Muscle of leg (tissue), 3 donors: ENCODE measurements at regions not wholly inside any gene's neighbourhood (a gene's known extent, or its start where the extent isn't known, plus 50 kb on each side); places are given as distances from the start of the nearest gene placed in this dataset.
A peak's percentile ranks its signal among the peaks of the same experiment; 100 is the strongest.

ENCODE experiments used
- DNase-seq: peaks from one replicate; pipeline ENCODE4 v3.0.0; 2013
- H3K27ac ChIP-seq: one replicate; pipeline ENCODE4 v1.5.1; 2013; ENCODE audit warnings: mild to moderate bottlenecking, low read length, control low read depth
- H3K27me3 ChIP-seq: one replicate; pipeline ENCODE4 v1.6.1; 2013; ENCODE audit warnings: low read length; ENCODE audit not compliant: control insufficient read depth, insufficient read depth
- H3K36me3 ChIP-seq: one replicate; pipeline ENCODE4 v1.6.1; 2013; ENCODE audit warnings: low read length; ENCODE audit not compliant: control insufficient read depth, insufficient read depth
- H3K4me1 ChIP-seq: one replicate; pipeline ENCODE4 v1.6.1; 2013; ENCODE audit warnings: low read length; ENCODE audit not compliant: control insufficient read depth, insufficient read depth
- H3K4me3 ChIP-seq: one replicate; pipeline ENCODE4 v1.5.1; 2013; ENCODE audit warnings: low read length, control low read depth
- H3K9me3 ChIP-seq: replicated peaks from 2 replicates; pipeline ENCODE4 v1.6.1; 2013; ENCODE audit warnings: low read depth, low read length; ENCODE audit not compliant: control insufficient read depth
- WGBS: methylation state at CpG from one replicate; pipeline ENCODE4 v1.1.5; 2013; ENCODE audit warnings: missing lambda C conversion rate; ENCODE audit not compliant: insufficient coverage; 5-methylcytosine and 5-hydroxymethylcytosine counted together

- H3K4me1 ChIP-seq: no peaks in the 10 kb centered on the region
- H3K4me3 ChIP-seq: no peak overlapping the region
- peaks cover 4% of the 10 kb centered on the region for H3K27me3 ChIP-seq
- DNase-seq: no peak
- no CpG with 5 or more reads among the region's 4 CpGs for WGBS
- H3K27ac ChIP-seq: no peak overlapping the region
- H3K36me3 ChIP-seq: no peaks in the 10 kb centered on the region
- H3K9me3 ChIP-seq: peaks cover 4% of the 10 kb centered on the region
These were observed 539.7 kb downstream of the ACTL7B start for GRCh38 chr9:108316066-108316465.

GRCh38 chr9:108311745-108312144, 544.0 kb downstream of the ACTL7B start:
- peak; percentile 93 for DNase-seq
- no peak overlapping the region for H3K4me3 ChIP-seq
- WGBS: 40% methylated on average over 1 of the region's 3 CpGs

GRCh38 chr9:108310202-108310601, 545.6 kb downstream of the ACTL7B start:
- no peak overlapping the region for H3K27ac ChIP-seq
- H3K9me3 ChIP-seq: no peaks in the 10 kb centered on the region
- no peaks in the 10 kb centered on the region for H3K4me1 ChIP-seq
- no peak overlapping the region for H3K4me3 ChIP-seq
- H3K36me3 ChIP-seq: no peaks in the 10 kb centered on the region
- no peak for DNase-seq
- H3K27me3 ChIP-seq: peaks cover 3% of the 10 kb centered on the region
- 75% methylated on average over 2 of the region's 3 CpGs for WGBS

More at GRCh38 chr9:108311745-108312144, 544.0 kb downstream of the ACTL7B start:
- peaks cover 1% of the 10 kb centered on the region for H3K9me3 ChIP-seq
- no peaks in the 10 kb centered on the region for H3K4me1 ChIP-seq
- peaks cover 6% of the 10 kb centered on the region for H3K27me3 ChIP-seq
- H3K36me3 ChIP-seq: no peaks in the 10 kb centered on the region
- H3K27ac ChIP-seq: no peak overlapping the region

- H3K27ac ChIP-seq: no peak overlapping the region
- no peaks in the 10 kb centered on the region for H3K27me3 ChIP-seq
- no peaks in the 10 kb centered on the region for H3K36me3 ChIP-seq
- no peak overlapping the region for H3K4me3 ChIP-seq
- WGBS: 72% methylated on average over 9 of the region's 9 CpGs
- peak; percentile 31 for DNase-seq
- H3K9me3 ChIP-seq: peaks cover 2% of the 10 kb centered on the region
- no peaks in the 10 kb centered on the region for H3K4me1 ChIP-seq
These were observed 555.2 kb downstream of the ACTL7B start for GRCh38 chr9:108300306-108301287.

GRCh38 chr9:108297073-108297472, 558.7 kb downstream of the ACTL7B start:
- H3K4me3 ChIP-seq: no peak overlapping the region
- H3K9me3 ChIP-seq: peaks cover 2% of the 10 kb centered on the region
- no peaks in the 10 kb centered on the region for H3K4me1 ChIP-seq
- no peaks in the 10 kb centered on the region for H3K27me3 ChIP-seq
- WGBS: 0% methylated on average over 1 of the region's 4 CpGs
- no peak overlapping the region for H3K27ac ChIP-seq
- DNase-seq: peak; percentile 94
- H3K36me3 ChIP-seq: no peaks in the 10 kb centered on the region

GRCh38 chr9:108296056-108296455, 559.7 kb downstream of the ACTL7B start:
- H3K36me3 ChIP-seq: no peaks in the 10 kb centered on the region
- no peak overlapping the region for H3K4me3 ChIP-seq
- H3K27me3 ChIP-seq: no peaks in the 10 kb centered on the region
- no peak overlapping the region for H3K27ac ChIP-seq
- no peak for DNase-seq
- no CpG with 5 or more reads among the region's 1 CpG for WGBS
- no peaks in the 10 kb centered on the region for H3K4me1 ChIP-seq
- peaks cover 2% of the 10 kb centered on the region for H3K9me3 ChIP-seq

GRCh38 chr9:108291586-108291932, 564.2 kb downstream of the ACTL7B start:
- WGBS: no CpG with 5 or more reads among the region's 2 CpGs
- no peaks in the 10 kb centered on the region for H3K4me1 ChIP-seq
- H3K27ac ChIP-seq: no peak overlapping the region
- no peak for DNase-seq
- no peaks in the 10 kb centered on the region for H3K27me3 ChIP-seq
- H3K9me3 ChIP-seq: no peaks in the 10 kb centered on the region
- H3K36me3 ChIP-seq: no peaks in the 10 kb centered on the region
- H3K4me3 ChIP-seq: no peak overlapping the region

GRCh38 chr9:108290839-108291585, 564.8 kb downstream of the ACTL7B start:
- H3K4me3 ChIP-seq: no peak overlapping the region
- H3K27ac ChIP-seq: no peak overlapping the region
- H3K27me3 ChIP-seq: no peaks in the 10 kb centered on the region
- DNase-seq: no peak
- H3K36me3 ChIP-seq: no peaks in the 10 kb centered on the region
- no peaks in the 10 kb centered on the region for H3K4me1 ChIP-seq
- no peaks in the 10 kb centered on the region for H3K9me3 ChIP-seq
- 60% methylated on average over 1 of the region's 6 CpGs for WGBS

GRCh38 chr9:108286638-108287206, 569.1 kb downstream of the ACTL7B start:
- 95% methylated on average over 4 of the region's 7 CpGs for WGBS
- Histone ChIP-seq H3K9me3 (no peaks in the 10 kb centered on the region), H3K4me3 (no peak overlapping the region), H3K4me1 (no peaks in the 10 kb centered on the region), H3K36me3 (no peaks in the 10 kb centered on the region), H3K27me3 (no peaks in the 10 kb centered on the region), H3K27ac (no peak overlapping the region)
- DNase-seq: no peak

- no peak overlapping the region for H3K27ac ChIP-seq
- H3K9me3 ChIP-seq: no peaks in the 10 kb centered on the region
- 44% methylated on average over 5 of the region's 6 CpGs for WGBS
- H3K36me3 ChIP-seq: no peaks in the 10 kb centered on the region
- no peaks in the 10 kb centered on the region for H3K27me3 ChIP-seq
- H3K4me3 ChIP-seq: no peak overlapping the region
- peak; percentile 89 for DNase-seq
- H3K4me1 ChIP-seq: no peaks in the 10 kb centered on the region
These were observed 572.1 kb downstream of the ACTL7B start for GRCh38 chr9:108283696-108284095.
